Naive thymus-derived CD4-positive, alpha-beta T cell (primary cell): ENCODE measurements at regions not wholly inside any gene's neighbourhood (a gene's known extent, or its start where the extent isn't known, plus 50 kb on each side); places are given as distances from the start of the nearest gene placed in this dataset.

Experiments used
- ATAC-seq: fragments of 150-1000 bp; cut with Tn5 transposase; 2 replicates; pipeline ENCODE4 v1.10.0; 2021; ENCODE audit warnings: mild to moderate bottlenecking, moderate library complexity
- CTCF ChIA-PET: fragments of 350-600 bp; sonication (Branson Sonifier 250); formaldehyde crosslinking; loops from one replicate; lab custom pipeline; 2021; ENCODE audit warnings: antibody characterized with exemption; lab: Charles Lee
- POLR2A ChIA-PET: fragments of 350-600 bp; sonication (Branson Sonifier 250); formaldehyde crosslinking; loops from one replicate; lab custom pipeline; 2021; ENCODE audit warnings: antibody characterized with exemption, inconsistent platforms; lab: Charles Lee
- DNase-seq, 9 donors: peaks; one replicate each; pipeline versions ENCODE4 v3.0.0 to v3.0.0-alpha.2; 2020 to 2022; ENCODE audit warnings: mixed read lengths in 1 of 9
- H3K27ac ChIP-seq: one replicate; pipeline ENCODE4 v1.7.0; 2013; ENCODE audit warnings: mild to moderate bottlenecking, low read depth, low read length, moderate library complexity
- H3K27me3 ChIP-seq, 2 donors: one replicate each; pipeline ENCODE4 v1.7.0; 2013; ENCODE audit warnings: low read length in 2 of 2, mild to moderate bottlenecking in 2 of 2, moderate library complexity in 2 of 2; ENCODE audit not compliant: control insufficient read depth in 2 of 2, insufficient read depth in 2 of 2
- H3K36me3 ChIP-seq, 3 experiments: 1 replicate in 2 of 3; 2 replicates in 1 of 3; pipeline ENCODE4 v1.7.0; 2013; ENCODE audit warnings: low read length in 3 of 3, mild to moderate bottlenecking in 3 of 3, moderate library complexity in 1 of 3; ENCODE audit not compliant: insufficient read depth in 3 of 3, control insufficient read depth in 2 of 3
- H3K4me1 ChIP-seq, 2 donors: one replicate each; pipeline ENCODE4 v1.7.0; 2013; ENCODE audit warnings: low read length in 2 of 2, mild to moderate bottlenecking in 2 of 2, moderate library complexity in 1 of 2; ENCODE audit not compliant: control insufficient read depth in 2 of 2, insufficient read depth in 2 of 2
- H3K4me3 ChIP-seq: 2 replicates; pipeline ENCODE4 v1.7.0; 2013; ENCODE audit warnings: mild to moderate bottlenecking, low read length
- H3K9me3 ChIP-seq, 3 experiments: 1 replicate in 2 of 3; 2 replicates in 1 of 3; pipeline ENCODE4 v1.7.0; 2013; ENCODE audit warnings: low read length in 3 of 3; ENCODE audit not compliant: control insufficient read depth in 2 of 3
- H3K27ac Mint-ChIP-seq, 9 donors: one replicate each; pipeline ENCODE4 v1.8.0; 2020 to 2022; ENCODE audit warnings: mixed read lengths in 9 of 9, mild to moderate bottlenecking in 8 of 9, moderate library complexity in 5 of 9, inconsistent platforms in 2 of 9
- H3K27me3 Mint-ChIP-seq, 5 donors: one replicate each; pipeline ENCODE4 v1.8.0; 2021 to 2022; ENCODE audit warnings: mixed read lengths in 5 of 5, mild to moderate bottlenecking in 1 of 5
- H3K36me3 Mint-ChIP-seq, 5 donors: one replicate each; pipeline ENCODE4 v1.8.0; 2020 to 2022; ENCODE audit warnings: mixed read lengths in 5 of 5, mild to moderate bottlenecking in 3 of 5, inconsistent platforms in 1 of 5
- H3K4me1 Mint-ChIP-seq, 7 donors: one replicate each; pipeline ENCODE4 v1.8.0; 2020 to 2022; ENCODE audit warnings: mixed read lengths in 7 of 7, mild to moderate bottlenecking in 3 of 7, inconsistent platforms in 1 of 7
- H3K4me3 Mint-ChIP-seq, 10 donors: one replicate each; pipeline ENCODE4 v1.8.0; 2020 to 2022; ENCODE audit warnings: mild to moderate bottlenecking in 10 of 10, mixed read lengths in 10 of 10, moderate library complexity in 6 of 10, inconsistent platforms in 2 of 10
- H3K9me3 Mint-ChIP-seq, 11 donors: one replicate each; pipeline ENCODE4 v1.8.0; 2020 to 2022; ENCODE audit warnings: mixed read lengths in 11 of 11, mild to moderate bottlenecking in 4 of 11, inconsistent platforms in 1 of 11, moderate library complexity in 1 of 11
- intact Hi-C, 2 donors: fragments of 100-400 bp; cut with micrococcal nuclease; formaldehyde crosslinking; loops; one replicate each; pipeline ENCODE4 v1.15.1; 2023

DNA sequence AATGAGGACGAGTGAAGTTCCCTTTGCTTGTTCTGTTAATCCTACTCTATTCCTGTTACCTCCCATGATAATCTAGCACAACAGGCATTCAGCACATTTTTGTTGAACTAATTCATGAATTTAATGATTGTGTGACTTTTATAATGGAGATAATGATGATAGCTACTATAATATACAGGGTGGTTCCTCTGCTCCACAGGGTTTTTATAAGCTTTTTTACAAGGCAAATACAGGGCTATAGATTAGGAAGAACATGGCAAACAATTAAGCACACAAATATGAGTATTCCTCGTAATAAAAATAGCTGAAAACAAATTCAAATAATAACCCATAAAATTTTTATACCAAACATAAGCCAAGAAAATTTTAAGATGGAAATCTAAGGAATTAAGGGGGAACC lies 145.6 kb upstream of the TMTC1 start:
- H3K9me3 Mint-ChIP-seq = peaks cover 0 to 6% (median 0%) of the 10 kb centered on the region in 11 donors
- no peak overlapping the region for H3K27ac ChIP-seq
- H3K4me3 ChIP-seq = no peak overlapping the region
- no peaks in the 10 kb centered on the region for H3K36me3 ChIP-seq
- POLR2A ChIA-PET = no interaction called here
- H3K27ac Mint-ChIP-seq = no peak overlapping the region
- DNase-seq = no peak
- H3K36me3 Mint-ChIP-seq = peaks cover 0 to 4% (median 0%) of the 10 kb centered on the region in 5 donors
- CTCF ChIA-PET = no interaction called here
- H3K27me3 Mint-ChIP-seq = no peaks in the 10 kb centered on the region
- peaks cover 0 to 3% (median 0%) of the 10 kb centered on the region in 7 donors for H3K4me1 Mint-ChIP-seq
- H3K4me1 ChIP-seq = no peaks in the 10 kb centered on the region
- no peak overlapping the region for H3K4me3 Mint-ChIP-seq
- no peak for ATAC-seq
- intact Hi-C loops = no loop called here
- no peaks in the 10 kb centered on the region for H3K9me3 ChIP-seq
- H3K27me3 ChIP-seq = no peaks in the 10 kb centered on the region

DNA sequence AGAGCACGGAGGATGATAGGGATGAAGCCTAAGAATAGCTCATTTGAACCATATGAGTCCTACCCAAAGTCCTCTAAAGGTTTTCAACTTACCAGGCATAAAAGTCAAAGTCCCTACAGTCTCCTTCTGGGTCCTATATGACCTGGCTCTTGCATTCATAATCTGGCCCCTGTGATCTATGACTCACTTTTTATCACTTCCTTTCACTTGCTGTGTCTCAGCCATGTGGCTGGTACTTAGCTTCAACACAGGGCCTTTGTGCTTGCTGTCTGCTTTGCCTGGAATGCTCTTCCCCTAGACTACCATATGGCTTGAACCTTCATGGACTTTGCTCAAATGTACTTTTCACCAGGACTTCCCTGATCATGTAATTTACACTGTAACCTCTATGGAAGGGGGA lies 137.6 kb upstream of the TMTC1 start:
- no peak overlapping the region for H3K27ac ChIP-seq
- POLR2A ChIA-PET = no interaction called here
- Mint-ChIP-seq H3K4me1 (no peaks in the 10 kb centered on the region), H3K36me3 (no peaks in the 10 kb centered on the region), H3K27me3 (no peaks in the 10 kb centered on the region), H3K9me3 (peaks cover 0 to 16% (median 4%) of the 10 kb centered on the region in 11 donors), H3K27ac (no peak overlapping the region), H3K4me3 (no peak overlapping the region)
- ATAC-seq (no peak), DNase-seq (no peak)
- no peaks in the 10 kb centered on the region for H3K4me1 ChIP-seq
- no peaks in the 10 kb centered on the region for H3K27me3 ChIP-seq
- no peaks in the 10 kb centered on the region for H3K9me3 ChIP-seq
- intact Hi-C loops = no loop called here
- H3K36me3 ChIP-seq = no peaks in the 10 kb centered on the region
- CTCF ChIA-PET = no interaction called here
- no peak overlapping the region for H3K4me3 ChIP-seq

DNA sequence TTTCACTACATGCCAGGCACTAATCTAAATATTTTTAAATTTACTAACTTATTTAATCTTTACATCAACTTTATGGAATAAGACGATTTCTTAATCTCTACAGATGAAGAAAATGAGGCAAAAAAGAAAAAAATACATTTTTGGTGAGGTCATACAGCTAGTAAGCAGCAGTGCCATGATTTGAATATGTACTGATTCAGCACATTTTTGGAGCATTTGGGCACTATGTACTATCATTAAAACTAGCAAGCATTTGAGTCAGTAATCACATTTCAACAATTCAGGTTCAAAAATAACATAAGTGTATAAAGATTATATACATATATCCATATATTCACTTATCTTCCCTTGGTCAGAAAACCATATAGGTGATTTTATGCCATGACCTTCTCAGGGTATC lies 124.4 kb upstream of the TMTC1 start:
- Histone ChIP-seq H3K27me3 (no peaks in the 10 kb centered on the region), H3K36me3 (no peaks in the 10 kb centered on the region), H3K4me3 (no peak overlapping the region), H3K4me1 (no peaks in the 10 kb centered on the region), H3K27ac (no peak overlapping the region), H3K9me3 (no peaks in the 10 kb centered on the region)
- H3K36me3 Mint-ChIP-seq = no peaks in the 10 kb centered on the region
- no peak overlapping the region for H3K4me3 Mint-ChIP-seq
- H3K27ac Mint-ChIP-seq = no peak overlapping the region
- ChIA-PET POLR2A (no interaction called here), CTCF (no interaction called here)
- DNase-seq (no peak), ATAC-seq (no peak)
- H3K9me3 Mint-ChIP-seq = peaks cover 3 to 23% (median 10%) of the 10 kb centered on the region in 11 donors
- intact Hi-C loops = no loop called here
- H3K4me1 Mint-ChIP-seq = peaks cover 0 to 2% (median 0%) of the 10 kb centered on the region in 7 donors
- H3K27me3 Mint-ChIP-seq = peaks cover 0 to 4% (median 0%) of the 10 kb centered on the region in 5 donors

DNA sequence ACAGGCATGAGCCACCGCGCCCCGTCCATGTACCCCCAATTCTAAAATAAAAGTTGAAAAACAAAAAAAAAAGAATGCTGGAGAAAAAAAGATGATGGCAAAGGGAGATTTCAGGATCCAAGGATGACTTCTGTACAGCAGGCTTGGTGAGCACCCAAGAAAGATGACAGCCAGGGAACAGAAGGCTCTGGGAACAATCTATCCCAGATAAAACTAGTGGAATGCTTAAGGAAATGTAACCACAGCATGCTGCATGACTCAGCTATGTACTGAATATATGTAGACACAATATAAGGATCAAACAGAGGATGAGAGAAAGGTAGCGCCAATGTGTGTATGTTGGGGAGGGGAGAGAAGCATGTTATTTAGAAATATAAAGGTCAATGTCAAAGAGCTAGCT lies 123.7 kb upstream of the TMTC1 start:
- Histone ChIP-seq H3K27me3 (no peaks in the 10 kb centered on the region), H3K9me3 (no peaks in the 10 kb centered on the region), H3K4me1 (no peaks in the 10 kb centered on the region), H3K4me3 (no peak overlapping the region), H3K36me3 (no peaks in the 10 kb centered on the region), H3K27ac (no peak overlapping the region)
- H3K36me3 Mint-ChIP-seq = no peaks in the 10 kb centered on the region
- H3K27me3 Mint-ChIP-seq = peaks cover 0 to 4% (median 0%) of the 10 kb centered on the region in 5 donors
- DNase-seq (no peak), ATAC-seq (no peak)
- H3K4me3 Mint-ChIP-seq = no peak overlapping the region
- intact Hi-C loops = no loop called here
- peaks cover 3 to 21% (median 9%) of the 10 kb centered on the region in 11 donors for H3K9me3 Mint-ChIP-seq
- ChIA-PET POLR2A (no interaction called here), CTCF (no interaction called here)
- peaks cover 0 to 2% (median 0%) of the 10 kb centered on the region in 7 donors for H3K4me1 Mint-ChIP-seq
- no peak overlapping the region for H3K27ac Mint-ChIP-seq

DNA sequence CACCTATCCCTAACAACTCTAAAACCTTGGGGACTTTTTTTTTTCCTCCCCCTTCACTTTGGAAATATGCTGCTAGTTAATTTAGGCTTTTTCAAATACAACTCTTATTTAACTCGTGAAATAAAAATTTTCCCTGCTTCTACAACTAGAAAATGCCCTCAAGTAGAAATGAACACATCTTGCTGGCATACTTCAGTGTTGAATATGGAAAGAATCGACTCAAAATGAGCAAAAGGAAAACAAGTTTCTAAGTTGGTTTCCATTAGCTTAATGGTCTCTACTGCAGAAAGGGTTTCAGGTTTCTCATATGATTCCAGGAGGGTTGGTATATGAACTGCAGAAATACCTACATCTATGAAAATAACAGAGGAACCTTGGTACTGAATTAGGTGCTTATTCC lies 118.3 kb upstream of the TMTC1 start:
- H3K27me3 Mint-ChIP-seq = peaks cover 0 to 3% (median 0%) of the 10 kb centered on the region in 5 donors
- DNase-seq = no peak
- CTCF ChIA-PET = no interaction called here

DNA sequence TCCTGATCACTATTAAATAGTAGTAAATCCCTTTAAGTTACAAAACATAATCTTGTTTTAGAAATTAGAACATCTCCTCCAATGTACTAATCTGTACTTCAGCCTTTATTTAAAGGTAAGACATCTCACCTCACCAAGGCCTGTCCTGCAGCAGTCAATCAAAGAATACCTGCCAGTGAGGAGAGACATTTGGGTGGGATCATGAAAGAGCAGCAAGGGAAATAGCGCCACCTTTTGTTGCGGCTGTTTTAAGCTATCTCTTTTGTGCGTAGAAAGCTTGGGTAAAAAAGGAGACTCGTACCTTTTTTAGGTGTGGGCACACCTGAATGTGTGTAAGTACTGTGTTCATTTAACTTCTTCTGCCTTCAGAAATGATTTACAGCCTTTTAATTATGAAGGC lies 117.8 kb upstream of the TMTC1 start:
- no peak overlapping the region for H3K27ac Mint-ChIP-seq
- peaks cover 0 to 3% (median 0%) of the 10 kb centered on the region in 5 donors for H3K27me3 Mint-ChIP-seq
- no peak overlapping the region for H3K4me3 Mint-ChIP-seq
- Histone ChIP-seq H3K36me3 (no peaks in the 10 kb centered on the region), H3K9me3 (no peaks in the 10 kb centered on the region), H3K4me1 (no peaks in the 10 kb centered on the region), H3K4me3 (no peak overlapping the region), H3K27ac (no peak overlapping the region), H3K27me3 (no peaks in the 10 kb centered on the region)
- intact Hi-C loops = no loop called here
- H3K9me3 Mint-ChIP-seq = peaks cover 0 to 14% (median 2%) of the 10 kb centered on the region in 11 donors
- H3K36me3 Mint-ChIP-seq = no peaks in the 10 kb centered on the region
- DNase-seq (no peak), ATAC-seq (no peak)
- POLR2A ChIA-PET = no interaction called here
- H3K4me1 Mint-ChIP-seq = peaks cover 0 to 2% (median 0%) of the 10 kb centered on the region in 7 donors
- CTCF ChIA-PET = no interaction called here

More for the DNA sequence above, 118.3 kb upstream of the TMTC1 start:
- Mint-ChIP-seq H3K9me3 (peaks cover 0 to 16% (median 2%) of the 10 kb centered on the region in 11 donors), H3K27ac (no peak overlapping the region), H3K36me3 (no peaks in the 10 kb centered on the region), H3K4me1 (peaks cover 0 to 2% (median 0%) of the 10 kb centered on the region in 7 donors), H3K4me3 (no peak overlapping the region)
- H3K27me3 ChIP-seq = no peaks in the 10 kb centered on the region
- no peak overlapping the region for H3K27ac ChIP-seq
- no peaks in the 10 kb centered on the region for H3K4me1 ChIP-seq
- POLR2A ChIA-PET = no interaction called here
- intact Hi-C loops = no loop called here
- H3K9me3 ChIP-seq = no peaks in the 10 kb centered on the region
- ATAC-seq = no peak
- no peak overlapping the region for H3K4me3 ChIP-seq
- H3K36me3 ChIP-seq = no peaks in the 10 kb centered on the region

DNA sequence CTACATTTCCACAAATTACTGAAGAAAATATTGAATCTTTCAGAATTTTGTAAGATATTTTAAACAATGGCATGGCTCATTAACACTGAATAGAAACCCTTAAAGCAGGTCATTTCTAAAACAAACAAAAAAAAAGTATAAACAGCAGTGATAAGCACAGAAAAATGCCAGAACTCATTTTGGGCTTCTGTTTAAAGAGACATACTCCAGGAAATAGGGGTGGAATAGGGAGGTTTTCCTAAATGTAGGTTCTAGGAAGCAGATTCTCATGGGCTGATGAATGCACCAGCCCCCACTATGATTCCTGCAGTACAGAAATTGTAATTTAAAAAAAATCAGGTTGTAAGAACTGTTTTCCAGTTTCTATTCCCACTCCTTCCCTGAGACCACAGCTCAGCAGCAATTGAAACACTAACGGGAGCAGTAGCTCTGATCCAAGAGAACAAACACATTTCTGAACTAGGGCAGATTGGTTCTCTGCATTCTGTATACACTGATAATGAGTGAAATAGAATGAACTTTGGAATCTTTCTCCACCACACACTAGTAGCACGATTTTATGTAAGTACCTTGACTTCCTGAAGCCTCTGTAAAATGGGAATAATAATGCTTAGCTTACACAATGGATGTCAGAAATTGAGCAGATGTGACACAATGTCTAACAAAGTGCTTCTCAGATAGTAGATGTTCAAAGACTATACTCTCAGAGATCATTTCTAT lies 115.6 kb upstream of the TMTC1 start:
- DNase-seq (no peak), ATAC-seq (no peak)
- CTCF ChIA-PET = no interaction called here
- H3K9me3 ChIP-seq = no peaks in the 10 kb centered on the region
- H3K36me3 ChIP-seq = no peaks in the 10 kb centered on the region
- H3K27ac Mint-ChIP-seq = no peak overlapping the region
- intact Hi-C loops = no loop called here
- no peaks in the 10 kb centered on the region for H3K4me1 ChIP-seq
- H3K27me3 ChIP-seq = no peaks in the 10 kb centered on the region
- peaks cover 0 to 3% (median 0%) of the 10 kb centered on the region in 5 donors for H3K27me3 Mint-ChIP-seq
- H3K36me3 Mint-ChIP-seq = no peaks in the 10 kb centered on the region
- POLR2A ChIA-PET = no interaction called here
- H3K4me3 ChIP-seq = no peak overlapping the region
- H3K4me3 Mint-ChIP-seq = no peak overlapping the region
- H3K4me1 Mint-ChIP-seq = no peaks in the 10 kb centered on the region
- peaks cover 0 to 9% (median 0%) of the 10 kb centered on the region in 11 donors for H3K9me3 Mint-ChIP-seq
- H3K27ac ChIP-seq = no peak overlapping the region
